ENCODE measurements at regions not wholly inside any gene's neighbourhood (a gene's known extent, or its start where the extent isn't known, plus 50 kb on each side); places are given as distances from the start of the nearest gene placed in this dataset.
"Not testable (repeated sequence)": the region's sequence is repeated elsewhere in the genome, so short reads cannot be mapped to it uniquely, and the experiment has no call there.

GRCh38 chr15:21357056-21357455 lies 83.2 kb downstream of the POTEB3 start:
- not testable (repeated sequence) for TF ChIP-seq YY1 (IDR thresholded peaks at IDR 0.05; ENCODE audit: low read depth); CTCF (IDR thresholded peaks at IDR 0.05); SMC3 (IDR thresholded peaks at IDR 0.05; ENCODE audit: low read depth, low read length); USF2 (IDR thresholded peaks at IDR 0.05; ENCODE audit: borderline replicate concordance, low read depth, low read length); JUND (IDR thresholded peaks at IDR 0.05); RFX5 (IDR thresholded peaks at IDR 0.05; ENCODE audit: low read length); POLR2AphosphoS5 (IDR thresholded peaks at IDR 0.05; ENCODE audit: low read depth, low read length); RXRA (IDR thresholded peaks at IDR 0.05; ENCODE audit: borderline replicate concordance, low read depth); MEF2A (IDR thresholded peaks at IDR 0.05; ENCODE audit: borderline replicate concordance, low read depth); USF1 (IDR thresholded peaks at IDR 0.05; ENCODE audit: borderline replicate concordance, low read depth); MAX (IDR thresholded peaks at IDR 0.05; ENCODE audit: low read depth); RAD21 (IDR thresholded peaks at IDR 0.05; ENCODE audit: low read length)
